Left forelimb (tissue), 1 donor: ENCODE measurements at regions not wholly inside any gene's neighbourhood (a gene's known extent, or its start where the extent isn't known, plus 50 kb on each side); places are given as distances from the start of the nearest gene placed in this dataset.

Source experiments
- DNase-seq: peaks from one replicate; pipeline ENCODE4 v3.0.0-alpha.2; 2018; ENCODE audit warnings: low spot score

DNA sequence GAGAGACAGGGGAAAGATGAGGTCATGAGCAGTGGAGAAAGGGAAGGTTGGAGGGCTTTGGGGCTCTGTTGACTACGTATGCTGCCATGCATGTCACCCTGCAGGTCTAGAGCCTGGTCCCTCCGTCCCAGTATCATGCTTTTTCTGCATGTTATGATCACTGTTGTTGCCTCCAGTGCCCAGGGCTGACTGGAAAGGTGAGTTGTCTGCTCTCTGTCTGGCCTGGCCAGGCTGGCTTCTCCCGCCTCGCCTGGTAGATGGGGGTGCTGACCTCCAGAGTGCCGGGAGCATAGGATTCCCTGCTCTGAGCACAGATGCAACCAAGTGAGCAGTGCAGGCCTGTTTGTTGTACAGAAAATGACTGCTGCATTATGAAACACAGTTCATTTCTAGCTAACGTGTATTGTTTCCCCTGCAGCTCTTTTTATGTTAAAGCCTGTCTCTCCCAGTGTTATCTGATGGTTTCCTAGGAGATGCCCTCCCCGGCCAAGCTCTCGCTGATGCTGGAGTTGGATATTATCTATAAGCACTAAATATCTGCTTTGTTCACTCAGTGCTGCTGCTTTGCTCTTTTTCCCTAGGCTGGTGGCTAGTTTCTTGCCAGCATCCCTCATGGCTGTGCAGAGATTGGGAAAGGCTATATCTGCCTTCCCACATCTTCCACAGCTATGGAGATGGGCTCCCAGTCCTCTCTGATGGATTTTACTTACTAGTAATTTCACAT lies 158.2 kb downstream of the TDRD15 start:
- DNase-seq, result no peak

DNA sequence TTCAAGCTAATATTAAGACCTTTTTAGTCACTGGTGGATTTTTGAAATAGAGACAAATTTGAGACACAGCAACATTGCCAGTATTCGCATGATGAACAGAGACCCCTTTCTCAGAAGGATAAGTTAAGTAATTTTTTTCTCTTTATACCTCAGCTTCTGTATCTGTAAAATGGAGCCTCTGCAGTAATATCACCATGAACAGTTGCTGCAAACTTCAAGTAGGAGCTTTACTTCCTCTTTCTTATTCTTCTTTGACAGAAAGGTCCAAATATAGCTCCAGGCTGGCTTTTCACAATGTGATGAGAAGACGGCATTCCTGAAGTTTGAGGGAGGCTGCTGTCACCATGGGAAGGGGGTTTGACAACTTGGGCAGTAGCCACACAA lies 158.7 kb downstream of the TDRD15 start:
- no peak for DNase-seq

DNA sequence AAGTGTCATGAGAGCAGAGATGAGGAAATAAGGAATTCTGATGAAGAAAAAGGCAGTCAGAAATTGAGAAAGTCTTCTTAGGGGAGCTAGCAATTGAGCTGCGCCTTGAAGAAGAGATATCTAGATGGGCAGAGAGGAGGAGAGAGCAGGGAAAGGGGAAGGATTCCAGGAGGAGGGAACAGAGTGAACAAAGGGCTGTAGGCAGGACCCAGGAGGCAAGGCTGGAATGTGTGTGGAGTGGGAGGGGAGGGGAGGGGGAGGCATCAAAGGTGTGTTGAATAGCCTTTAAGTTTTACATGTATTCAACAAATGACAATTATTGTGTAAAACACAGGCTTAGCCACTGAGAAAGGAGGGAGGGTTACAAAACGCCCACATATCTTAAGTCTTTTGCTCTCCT lies 164.5 kb downstream of the TDRD15 start:
- no peak for DNase-seq

DNA sequence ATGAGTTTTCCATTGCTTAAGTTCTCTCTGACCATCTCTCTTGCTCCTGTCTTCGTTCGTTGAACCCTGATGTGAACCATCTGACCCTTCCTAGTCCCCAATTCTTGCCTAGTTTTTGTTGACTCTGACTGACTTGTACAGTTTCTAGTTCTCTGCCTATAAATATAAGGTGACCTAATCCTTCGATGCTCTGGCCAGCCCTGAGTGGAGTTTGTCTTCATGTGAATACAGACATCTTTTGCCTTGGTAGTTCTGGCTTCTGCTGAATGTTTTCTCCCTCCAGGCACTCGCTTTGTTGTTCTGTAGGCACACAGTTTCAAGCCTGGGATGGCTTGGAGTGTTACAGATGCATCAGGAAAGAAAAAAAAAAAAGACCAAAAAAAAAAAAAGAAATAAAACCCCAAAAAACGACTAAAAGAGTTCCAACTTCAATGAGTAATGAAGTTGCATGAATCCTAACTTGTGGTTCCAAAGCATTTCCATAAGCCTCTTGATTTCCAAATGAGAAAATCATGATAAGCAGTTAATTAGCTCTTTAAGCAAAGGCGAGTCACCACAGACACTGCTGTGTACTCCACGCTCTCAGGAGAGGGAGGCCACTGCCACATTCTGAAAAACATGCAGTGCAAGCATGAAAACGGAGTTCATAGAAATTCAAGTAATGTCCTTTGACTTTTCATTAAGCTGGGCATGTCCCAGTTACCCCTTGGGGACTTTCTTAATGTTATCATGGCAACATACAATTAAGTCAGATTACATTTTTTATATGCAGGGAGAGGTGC lies 165.2 kb downstream of the TDRD15 start:
- DNase-seq, result no peak

DNA sequence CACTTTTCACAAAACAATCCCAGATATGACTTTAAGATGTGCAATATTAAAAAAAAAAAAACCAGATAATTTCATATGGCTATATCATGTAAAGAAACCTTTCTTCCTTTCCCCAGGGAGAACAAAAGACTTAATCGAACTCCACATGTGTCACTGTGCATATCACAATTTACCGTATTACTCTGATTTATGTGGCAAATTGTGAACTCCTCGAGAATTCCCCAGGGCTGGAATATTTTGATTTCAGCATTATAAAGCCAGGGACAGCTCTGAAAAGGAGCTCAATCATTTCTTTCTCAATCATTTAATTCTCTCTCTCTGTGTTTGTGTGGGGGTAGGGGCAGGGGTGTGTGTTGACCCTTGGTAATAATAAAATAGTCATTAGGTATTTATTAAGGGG lies 165.8 kb downstream of the TDRD15 start:
- DNase-seq, result no peak

DNA sequence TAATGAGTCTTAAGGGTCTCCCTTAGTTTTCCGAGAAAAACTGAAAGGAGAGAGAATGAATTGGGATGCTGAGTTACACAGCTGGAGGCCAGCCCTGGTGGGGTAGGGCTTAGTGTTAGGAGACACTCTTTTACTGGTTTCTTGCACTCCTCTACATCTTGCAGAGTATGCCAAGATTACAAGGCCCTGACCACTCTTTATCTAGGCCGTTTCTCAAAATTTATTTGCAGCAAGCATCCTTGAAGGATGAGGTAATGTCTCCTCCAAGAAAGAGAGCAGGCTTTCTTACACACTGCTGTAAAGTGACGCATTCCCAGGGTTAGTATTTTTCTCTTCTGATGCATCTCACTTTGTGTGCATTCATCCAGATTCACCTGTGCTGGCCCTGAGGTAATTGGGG lies 166.2 kb downstream of the TDRD15 start:
- no peak for DNase-seq

DNA sequence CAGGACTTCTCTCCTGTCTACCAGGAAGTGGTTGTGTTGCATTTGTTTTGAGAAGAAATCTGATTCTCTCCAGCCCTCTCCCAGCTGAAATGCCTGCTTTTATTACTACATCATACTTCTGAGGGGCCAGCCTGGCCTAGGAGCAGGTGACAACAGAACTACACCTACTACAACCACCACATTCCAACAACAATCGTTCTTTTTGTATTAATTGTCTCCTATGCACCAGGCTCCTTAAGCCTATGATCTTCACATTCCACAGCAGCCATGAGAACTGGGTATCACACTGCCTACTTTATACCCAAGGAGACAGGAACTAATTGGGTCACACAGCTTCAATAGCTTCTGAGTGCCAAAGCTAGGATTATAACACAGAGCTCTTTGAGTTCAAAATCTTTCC lies 167.7 kb downstream of the TDRD15 start:
- no peak for DNase-seq

DNA sequence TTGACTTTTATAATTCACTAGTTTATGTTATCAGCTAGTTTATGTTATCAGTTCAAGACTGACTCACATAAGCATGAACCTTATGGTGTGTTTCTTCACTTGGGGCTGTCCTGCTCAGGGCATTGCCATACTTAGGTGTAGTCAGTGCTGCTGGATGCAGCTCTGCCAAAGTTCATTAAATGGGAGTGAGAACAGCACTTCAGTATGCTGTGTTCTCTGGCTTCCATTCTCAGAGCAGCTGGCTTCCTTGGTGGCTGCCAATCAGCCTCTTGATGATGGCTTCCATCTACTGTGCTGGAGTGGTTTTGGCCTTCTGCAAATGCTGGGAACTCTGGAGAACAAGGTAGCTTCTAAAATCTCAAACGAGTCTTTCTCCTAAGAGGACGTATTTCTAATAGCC lies 170.7 kb downstream of the TDRD15 start:
- DNase-seq, result no peak

DNA sequence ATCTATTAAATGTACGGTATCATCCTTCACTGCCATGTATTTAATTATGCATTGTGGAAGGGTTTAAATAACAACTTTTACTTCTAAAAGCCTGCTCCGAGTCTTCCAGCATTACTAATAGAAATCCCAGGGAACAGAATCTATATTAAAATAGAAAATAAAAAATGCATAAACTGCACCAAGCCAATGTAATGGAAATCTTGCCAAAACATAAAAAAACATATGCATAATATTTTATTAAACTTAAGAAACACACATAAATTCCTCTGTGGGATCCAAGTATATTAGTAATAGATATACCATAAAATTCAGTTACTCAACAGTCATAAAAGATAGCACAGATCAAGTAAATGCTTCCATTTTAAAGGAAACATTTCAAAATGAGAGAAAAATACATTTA lies 175.6 kb downstream of the TDRD15 start:
- no peak for DNase-seq

DNA sequence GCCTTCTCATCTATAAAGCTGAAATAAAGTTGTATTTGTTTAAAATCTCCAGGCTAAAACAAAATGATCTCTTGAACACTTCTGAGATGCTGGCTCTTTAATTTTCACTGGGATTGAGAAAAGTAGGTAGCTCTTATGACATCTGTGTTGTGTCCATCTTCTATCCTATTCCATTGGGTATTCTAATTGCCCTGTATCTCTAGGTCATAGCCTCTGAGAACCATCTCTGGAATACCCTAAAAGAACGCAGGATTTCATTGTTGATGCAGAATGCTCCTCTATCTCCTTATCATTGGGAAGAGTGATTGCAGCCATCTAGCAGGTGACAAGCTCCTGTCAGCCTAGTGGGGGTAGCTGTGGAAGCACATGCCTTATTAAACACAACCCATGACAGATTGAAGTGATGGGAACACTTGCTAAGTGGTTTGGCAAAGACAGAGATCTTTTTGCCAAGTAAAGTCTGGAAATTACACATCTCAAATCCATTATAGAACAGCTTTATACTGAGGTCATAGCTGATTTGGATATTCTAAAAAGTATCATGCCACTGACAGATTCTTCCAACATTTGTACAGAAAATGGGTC lies 178.2 kb downstream of the TDRD15 start:
- no peak for DNase-seq

DNA sequence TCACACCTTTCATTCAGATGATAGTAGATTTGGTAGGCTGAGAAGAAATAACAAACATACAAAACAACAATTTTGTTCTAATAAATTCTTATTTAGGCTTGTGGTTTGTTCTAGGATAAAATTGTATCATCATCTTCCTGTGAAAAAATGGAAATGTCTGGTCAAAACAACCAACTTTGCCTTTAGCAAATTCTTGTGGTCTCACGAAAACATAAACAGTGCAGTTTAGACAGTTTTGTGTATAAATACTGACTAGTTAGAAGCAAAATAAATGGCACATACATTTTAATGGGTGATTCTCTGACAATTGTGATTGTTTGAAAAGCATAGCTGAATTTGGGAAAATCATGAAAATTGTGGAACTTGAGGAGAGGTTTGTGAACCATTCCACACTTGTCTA lies 180.1 kb downstream of the TDRD15 start:
- DNase-seq, result no peak

DNA sequence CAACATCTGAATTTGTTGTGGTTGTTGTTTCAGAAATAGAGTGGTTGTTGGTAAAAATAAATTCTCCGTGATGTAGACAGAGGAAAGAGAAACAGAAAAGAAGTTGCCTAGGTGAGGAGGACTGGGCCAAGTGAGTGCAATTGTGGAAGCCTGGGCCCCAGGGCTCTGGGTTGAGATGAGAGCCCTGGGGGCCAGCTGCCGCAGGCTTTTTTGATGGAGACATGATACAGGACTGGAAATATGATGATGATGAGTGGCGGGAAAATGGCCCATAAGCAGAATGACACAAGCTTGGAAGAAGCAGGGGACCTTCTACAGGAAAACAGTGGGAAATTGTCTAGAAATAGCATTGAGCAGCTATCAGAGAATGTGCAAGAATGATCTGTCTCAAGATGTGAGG lies 181.8 kb downstream of the TDRD15 start:
- no peak for DNase-seq

DNA sequence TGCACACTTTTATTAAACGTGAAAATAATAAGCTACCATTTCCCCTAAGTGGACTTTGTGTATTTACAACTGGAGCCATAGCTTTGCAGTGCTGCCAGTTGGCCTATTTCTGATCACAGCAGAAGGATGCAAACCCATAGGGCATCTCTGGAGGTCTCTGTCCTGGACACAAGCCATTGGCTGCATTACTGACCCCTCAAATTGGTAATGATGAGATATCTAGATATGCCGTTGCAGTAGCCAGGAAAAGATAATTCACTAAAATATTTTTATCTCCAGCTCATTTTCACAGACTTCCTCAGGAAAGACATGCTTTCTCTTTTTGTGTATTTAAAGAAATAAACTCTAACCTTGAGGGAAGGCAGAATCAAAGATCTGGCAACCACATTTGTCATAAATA lies 182.5 kb downstream of the TDRD15 start:
- DNase-seq, result no peak

DNA sequence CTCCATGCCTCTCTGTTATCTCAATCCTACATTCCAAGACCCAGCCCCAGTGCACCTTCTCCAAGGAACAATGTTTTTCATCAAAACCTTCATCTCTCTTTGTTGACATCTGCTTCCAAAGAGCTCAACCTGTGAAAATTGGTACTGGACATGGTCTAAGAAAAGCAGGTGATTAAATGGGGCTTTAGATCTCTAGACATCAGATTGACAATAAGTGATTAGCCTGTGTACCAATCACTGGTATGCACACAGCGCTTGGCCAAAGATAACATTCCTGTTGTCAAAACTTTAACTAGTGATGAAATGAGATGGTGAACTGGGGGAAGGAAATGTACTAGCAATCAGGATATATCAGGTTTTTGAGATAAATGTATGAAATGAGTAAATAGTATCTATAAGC lies 183.3 kb downstream of the TDRD15 start:
- DNase-seq, result no peak

DNA sequence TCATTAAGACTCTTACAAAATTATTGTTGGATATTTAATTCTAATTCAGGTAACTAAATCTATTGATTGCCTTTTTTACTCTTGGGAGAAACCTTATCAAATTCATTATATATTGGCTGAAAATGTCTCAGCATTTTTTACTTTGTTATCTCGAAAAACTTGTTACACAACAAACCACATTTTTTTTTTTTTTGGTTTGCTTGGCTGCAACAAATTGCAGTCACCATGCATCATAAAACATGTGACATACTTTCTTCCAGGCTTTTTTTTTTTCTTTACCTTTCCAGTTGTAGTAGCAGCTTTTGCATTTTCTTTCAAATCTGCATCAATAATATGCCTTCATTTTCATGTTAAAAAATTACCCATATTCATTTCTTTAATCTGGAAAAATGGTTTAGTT lies 186.7 kb downstream of the TDRD15 start:
- DNase-seq, result no peak

DNA sequence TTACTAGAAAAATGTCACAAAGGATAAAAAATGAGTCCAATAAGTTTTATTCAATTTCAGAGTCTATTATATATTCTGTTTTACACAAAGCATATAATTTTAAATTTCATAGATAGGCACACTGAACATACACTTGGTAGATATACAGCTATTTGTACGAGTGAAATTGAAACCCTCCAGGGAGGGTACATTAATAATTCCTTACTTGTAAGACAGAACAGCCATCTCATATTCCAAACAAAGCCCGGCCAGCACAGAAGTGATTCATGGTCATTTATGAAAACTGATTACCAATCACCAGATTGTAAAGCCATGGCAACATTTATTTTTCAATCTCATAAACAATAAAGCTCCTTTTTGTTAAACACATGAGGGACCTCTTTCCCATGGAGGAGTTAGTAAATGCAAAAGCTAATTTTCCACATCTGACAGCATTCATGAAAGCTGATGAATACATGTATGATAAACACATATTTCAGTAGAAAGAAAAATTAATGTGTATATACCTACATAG lies 190.6 kb downstream of the TDRD15 start:
- no peak for DNase-seq

DNA sequence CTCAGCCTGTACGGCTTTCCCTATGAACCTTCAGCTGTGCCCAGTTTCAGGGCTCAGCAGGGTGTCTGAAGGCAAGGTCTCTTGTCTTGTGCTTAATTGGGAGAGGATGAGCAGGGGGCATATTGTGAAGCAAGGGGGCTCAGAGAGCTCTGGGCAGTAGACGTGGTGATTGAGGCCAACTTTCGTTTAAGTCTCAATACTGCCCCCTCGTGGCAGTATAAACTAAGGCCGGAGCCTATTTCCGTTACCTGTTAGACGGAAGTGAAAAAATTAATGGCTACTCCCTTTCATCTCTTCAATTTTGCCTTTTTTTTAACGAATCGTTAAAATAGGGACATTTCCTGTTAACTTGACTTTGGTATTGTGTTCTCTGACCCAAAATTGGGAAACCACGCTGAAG lies 193.4 kb downstream of the TDRD15 start:
- no peak for DNase-seq

DNA sequence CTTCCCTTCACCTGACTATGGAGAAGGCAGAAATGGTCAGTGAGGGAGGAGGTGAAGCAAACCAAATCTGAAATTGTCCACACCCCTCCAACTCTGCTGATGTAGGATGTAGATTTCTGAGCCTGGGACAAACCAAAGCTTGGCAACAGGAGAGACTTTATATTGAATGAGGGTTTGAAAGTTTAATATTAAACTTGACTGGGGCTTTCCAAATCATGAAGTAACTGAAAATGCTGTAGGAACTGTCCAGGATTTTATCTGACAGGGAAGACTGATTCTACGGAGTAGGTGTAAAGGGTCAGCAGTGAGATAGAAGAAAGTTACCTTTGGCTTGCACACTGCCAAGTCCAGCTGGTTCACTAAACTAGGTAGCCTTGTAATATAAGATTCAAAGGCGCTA lies 194.5 kb downstream of the TDRD15 start:
- no peak for DNase-seq

DNA sequence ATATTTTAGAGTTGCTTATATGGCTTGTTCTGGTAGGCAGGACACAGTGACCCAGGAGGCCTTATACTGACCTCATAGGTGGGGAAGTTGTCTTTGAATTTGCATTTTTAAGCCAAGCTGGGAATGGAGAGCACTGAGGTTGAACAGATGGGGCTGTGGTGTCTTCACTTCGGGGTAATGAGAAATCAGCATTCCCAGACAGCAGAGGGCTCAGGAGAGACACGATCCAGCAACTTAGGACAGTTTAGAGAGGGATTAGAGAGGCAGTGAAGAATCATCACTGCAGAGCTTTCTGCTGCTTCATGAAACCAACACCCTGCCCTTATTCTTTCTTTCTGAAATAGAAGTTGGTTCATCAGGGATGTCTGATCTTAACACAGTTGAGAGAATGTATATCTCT lies 202.4 kb downstream of the TDRD15 start:
- DNase-seq, result no peak

DNA sequence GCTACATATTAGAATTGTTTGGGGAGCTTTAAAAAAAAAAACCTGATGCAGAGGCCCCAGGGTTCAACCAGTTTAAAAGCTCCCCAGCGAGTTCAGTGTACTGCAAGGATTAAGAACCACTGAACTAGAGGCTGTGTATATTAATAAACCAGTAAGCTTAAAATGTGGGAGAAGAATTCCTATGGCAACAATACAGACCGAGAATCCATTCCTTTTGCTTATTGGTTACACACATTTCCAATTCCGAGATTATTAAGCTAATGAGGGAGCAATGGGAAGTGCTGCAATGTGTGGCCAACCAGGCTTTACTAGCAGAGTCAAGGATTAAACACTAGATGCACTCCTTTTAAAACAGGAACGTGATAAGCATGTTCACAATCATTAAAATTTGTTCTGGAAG lies 204.4 kb downstream of the TDRD15 start:
- DNase-seq, result no peak

DNA sequence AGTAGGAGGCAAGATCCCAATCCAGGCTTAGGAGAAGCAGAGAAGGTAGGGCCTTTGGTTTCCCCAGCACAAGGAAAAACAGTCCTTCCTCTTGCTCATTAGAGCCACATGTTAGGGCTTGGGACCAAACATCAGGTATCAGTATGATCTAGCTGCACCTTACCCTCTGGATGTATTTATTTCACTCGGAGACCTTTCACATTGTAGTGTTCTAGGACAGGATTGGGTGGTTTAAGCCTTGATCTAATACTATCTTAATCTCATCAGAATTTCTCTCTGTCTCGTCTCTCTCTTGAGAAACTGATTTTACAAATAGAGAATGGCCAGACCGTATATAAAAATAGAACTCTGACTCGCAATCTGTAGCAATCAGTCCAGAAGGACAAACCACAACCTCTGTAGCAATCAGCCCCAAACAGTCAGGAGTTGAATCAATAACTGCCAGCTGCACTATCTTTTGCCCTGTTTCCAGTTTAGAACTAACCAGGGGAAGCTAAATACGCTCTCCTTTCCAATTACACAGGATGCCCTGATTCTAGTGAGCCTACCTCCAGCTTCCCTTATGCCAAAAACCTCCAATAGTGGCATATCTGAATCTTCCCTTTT lies 207.1 kb downstream of the TDRD15 start:
- DNase-seq, result no peak

DNA sequence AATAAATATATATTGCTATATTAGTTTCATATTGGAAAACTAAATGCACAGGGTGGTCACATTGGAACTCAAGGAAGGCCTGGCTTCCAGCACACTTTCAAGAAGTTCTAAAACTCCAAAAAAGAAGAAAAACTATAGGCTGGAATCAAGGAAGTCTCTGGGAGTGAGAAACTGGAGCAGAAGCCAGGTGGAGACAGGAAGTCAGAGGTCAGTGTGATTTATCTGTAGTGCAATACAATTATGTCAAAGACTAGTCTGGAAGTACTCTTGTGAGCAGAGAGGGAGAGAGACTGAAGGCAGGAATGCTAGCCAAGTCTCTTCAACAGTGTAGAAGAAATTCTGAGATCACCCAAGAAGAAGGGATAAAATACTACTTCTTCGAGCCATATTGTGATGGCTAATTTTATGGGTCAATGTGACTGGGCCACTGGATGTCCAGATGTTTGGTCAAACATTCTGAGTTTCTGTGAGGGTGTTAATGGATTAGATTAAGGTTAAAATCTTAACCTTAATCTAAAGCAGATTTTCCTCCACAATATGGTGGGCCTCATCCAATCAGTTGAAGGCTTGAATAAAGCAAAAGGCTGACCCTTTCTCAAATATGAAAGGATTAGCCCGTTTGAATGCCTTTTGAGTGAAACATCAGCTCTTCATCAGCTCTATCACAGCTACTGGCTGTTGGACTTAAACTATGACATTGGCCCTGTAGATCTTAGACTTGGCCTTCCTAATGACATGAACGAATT lies 208.0 kb downstream of the TDRD15 start:
- no peak for DNase-seq
